SK-MEL-5 (cell line): ENCODE measurements at regions not wholly inside any gene's neighbourhood (a gene's known extent, or its start where the extent isn't known, plus 50 kb on each side); places are given as distances from the start of the nearest gene placed in this dataset.

Experiments
- DNase-seq: peaks from one replicate; pipeline ENCODE4 v3.0.0-alpha.2; 2016; ENCODE audit warnings: low read depth, low spot score
- in situ Hi-C: cut with HindIII; loops from 2 replicates; pipeline ENCODE4 v1.10.0; 2016; ENCODE audit warnings: low sequenced_read_pairs, high pct_unique_total_duplicates, low pct_unique_long_range_greater_than_20kb

GRCh38 chr15:95799286-95800200 lies 531.0 kb upstream of the NR2F2 start:
- DNase-seq = no peak
- in situ Hi-C loops = no loop called here

- in situ Hi-C loops = no loop called here
- no peak for DNase-seq
These were observed 526.0 kb upstream of the NR2F2 start for GRCh38 chr15:95804484-95804883.

DNA sequence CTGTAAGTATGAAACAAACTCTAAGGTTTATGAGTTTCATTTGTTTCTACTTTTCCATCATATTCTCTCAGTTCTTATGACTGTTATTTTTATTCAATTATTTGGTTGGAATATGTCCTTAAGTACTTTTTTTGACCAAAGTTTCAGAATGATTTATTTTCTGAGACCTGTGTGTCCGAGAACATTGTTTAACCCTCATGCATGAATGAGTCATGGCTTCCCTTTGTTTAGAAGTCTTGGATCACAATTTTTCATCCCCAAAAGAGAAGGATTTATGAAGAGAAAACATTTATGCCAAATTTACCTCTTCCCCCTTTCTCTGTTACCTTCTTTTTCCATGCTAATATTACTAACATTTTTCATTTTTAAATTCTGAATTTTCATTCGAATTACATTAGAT lies 518.0 kb upstream of the NR2F2 start:
- no peak for DNase-seq
- in situ Hi-C loops = no loop called here

DNA sequence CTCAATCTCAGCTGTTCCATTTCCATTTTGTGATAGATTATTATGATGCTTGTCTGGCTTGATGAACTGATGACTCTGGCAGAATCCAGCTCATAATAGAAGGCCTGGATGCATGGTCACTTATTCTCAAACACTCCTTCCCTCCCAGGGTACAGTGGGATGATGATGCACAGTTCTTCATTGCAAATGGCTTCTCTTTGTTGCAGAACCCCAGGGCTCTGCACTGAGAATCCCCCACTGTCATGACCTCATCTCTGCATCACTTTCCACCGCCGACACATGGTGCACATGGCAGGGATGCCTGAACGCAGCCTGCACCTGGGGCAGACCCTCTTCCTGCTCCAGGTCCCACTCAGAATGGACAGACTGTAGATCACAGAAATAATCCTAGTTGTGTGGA lies 515.6 kb upstream of the NR2F2 start:
- in situ Hi-C loops = no loop called here
- DNase-seq = no peak

DNA sequence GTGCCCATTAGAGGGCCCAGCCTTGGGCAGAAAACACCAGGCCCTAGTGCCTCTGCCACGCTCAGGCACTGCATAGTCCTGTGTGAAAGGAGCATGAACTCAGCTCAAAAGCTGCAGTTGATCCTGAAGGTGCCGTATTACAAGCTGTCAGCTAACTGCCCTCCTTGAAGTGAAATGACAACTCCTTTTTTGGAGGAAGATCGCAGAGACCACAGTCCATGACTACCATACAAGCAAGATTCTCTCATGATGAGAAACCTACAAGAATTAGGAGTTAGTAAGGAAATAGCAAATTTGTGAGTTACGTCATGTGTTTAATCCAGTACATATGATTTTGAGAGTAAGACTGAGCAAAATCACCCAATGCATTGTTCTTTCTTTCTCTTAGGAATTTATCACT lies 513.9 kb upstream of the NR2F2 start:
- no peak for DNase-seq
- in situ Hi-C loops = no loop called here

DNA sequence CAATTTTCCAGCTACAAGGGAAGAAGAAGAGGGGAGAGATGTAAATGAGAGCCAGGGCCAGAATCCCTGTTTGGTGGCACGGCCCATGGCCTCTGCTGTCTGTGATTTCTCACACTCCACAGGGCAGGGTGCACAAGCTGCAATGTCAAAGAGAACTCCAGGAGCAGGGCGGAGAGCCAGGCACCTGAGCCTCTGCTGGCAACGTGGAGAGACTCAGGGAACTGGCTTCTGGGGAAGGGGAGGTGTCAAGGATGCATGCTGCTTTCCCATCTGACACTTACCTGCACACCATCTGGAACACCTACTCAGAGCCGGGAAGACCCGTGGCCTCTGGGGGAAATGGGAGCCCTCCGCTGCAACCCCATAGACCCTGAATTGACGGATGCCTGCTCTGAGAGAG lies 507.5 kb upstream of the NR2F2 start:
- DNase-seq = no peak
- in situ Hi-C loops = no loop called here

- no peak for DNase-seq
- in situ Hi-C loops = no loop called here
These were observed 505.3 kb upstream of the NR2F2 start for GRCh38 chr15:95825208-95825607.

- no peak for DNase-seq
- in situ Hi-C loops = no loop called here
These were observed 504.7 kb upstream of the NR2F2 start for GRCh38 chr15:95825671-95826411.

DNA sequence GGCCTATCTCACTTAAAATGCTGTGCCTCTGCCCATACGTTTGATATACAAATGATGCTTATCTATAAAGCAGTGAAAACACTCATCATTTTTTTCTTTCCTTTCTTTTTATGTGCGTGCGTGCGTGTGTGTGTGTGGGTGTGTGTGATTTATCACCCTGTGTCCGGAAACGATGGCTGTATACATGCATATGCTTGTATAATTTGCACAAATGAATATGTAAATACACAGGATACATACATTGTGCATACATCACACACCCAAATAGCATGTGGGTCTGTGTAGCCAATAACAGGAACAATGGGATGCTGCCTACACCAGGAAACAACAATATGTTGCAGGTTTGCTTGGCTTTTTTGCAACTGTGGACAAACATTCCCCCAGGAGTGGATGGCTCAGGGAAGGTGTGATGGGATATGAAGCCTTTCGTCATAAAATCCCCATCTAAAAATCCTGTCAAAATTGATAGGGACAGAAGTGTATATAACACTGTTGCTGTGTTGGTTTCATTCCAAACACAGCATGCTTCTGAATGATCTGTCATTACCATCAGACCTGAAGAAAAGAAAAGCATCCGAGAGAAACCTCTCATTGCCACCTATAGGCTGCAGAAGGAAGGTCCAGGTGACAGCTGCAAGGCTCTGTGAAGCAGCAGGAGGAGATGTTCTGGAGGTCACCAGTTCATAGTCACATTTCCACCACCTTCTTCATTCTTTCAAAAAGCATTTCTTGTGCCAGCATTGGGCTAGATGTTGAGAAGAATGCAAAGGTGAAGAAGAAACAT lies 503.9 kb upstream of the NR2F2 start:
- in situ Hi-C loops = no loop called here
- DNase-seq = no peak

GRCh38 chr15:95829062-95829461 lies 501.4 kb upstream of the NR2F2 start:
- in situ Hi-C loops = no loop called here
- no peak for DNase-seq

DNA sequence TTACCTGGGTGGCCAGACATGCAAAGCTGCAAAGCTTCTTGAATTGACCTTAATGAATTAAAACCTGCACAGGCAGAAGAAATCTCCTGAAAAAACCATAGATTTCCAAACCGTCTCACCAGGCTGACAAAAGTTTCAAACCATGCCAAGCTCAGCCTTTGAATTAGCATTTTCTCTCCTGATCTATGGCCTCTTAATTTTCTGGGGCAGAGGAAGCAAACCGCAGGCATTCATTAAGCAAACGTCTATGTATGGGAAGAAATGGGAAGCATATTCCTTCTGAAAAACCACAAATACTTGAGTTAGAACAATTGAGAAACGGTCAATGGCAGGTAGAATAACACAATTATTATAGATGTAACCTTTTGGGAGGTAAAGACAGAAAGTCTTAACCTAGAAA lies 500.2 kb upstream of the NR2F2 start:
- DNase-seq = no peak
- in situ Hi-C loops = no loop called here

- DNase-seq = no peak
- in situ Hi-C loops = no loop called here
These were observed 497.8 kb upstream of the NR2F2 start for GRCh38 chr15:95832668-95833067.

DNA sequence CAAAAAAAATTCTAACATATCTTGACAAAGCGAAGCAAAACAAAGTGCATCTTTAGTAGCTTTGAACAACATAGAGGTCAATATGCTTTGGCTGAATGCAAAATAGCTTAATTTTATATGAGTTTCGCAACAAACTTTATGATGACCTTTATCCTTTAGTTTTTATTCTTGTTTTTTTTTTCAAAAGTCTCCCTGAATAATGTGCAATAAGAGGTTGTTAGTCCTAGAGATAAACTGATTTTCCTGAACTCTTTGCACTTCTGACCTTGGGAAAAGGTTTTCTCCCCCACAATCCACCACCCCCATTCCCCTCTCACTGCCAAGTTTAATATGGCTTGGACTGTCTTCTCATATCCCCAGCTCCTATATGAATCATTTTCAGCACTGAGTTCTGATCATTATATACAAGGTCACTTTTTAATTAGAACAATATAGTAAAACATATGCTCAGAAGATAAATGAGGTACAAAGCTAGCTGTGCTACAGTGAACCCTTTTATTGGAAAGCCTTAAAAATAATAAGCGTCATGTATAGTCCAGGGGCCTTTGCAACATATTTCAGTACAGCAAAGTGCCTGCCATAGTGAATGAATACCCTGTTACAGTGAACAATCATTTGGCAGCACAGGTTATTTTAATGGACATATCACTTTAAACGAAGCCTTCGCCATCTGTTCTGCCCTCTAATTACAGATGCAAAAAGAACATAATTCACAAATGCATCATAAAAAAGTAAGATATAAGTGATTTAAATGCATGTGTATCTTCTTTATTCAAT lies 496.3 kb upstream of the NR2F2 start:
- DNase-seq = no peak
- in situ Hi-C loops = no loop called here

DNA sequence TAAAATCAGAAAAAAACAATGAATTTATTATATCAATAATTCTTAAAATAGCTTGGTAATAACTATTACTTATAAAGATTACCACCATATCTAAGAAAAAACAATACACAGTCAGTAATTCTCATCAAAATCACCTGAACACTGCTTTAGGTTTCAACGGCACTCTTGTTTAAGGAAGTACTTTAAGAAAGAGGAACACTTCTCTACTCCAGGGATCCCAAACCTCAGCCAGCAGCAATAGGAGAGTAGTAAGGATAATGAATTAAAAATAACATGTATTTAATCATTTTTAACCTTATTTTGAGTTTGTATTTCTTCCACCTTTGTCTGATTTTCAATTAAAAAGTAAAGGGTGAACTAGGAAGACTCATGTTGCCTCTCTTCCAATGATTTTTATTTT lies 494.0 kb upstream of the NR2F2 start:
- no peak for DNase-seq
- in situ Hi-C loops = no loop called here

DNA sequence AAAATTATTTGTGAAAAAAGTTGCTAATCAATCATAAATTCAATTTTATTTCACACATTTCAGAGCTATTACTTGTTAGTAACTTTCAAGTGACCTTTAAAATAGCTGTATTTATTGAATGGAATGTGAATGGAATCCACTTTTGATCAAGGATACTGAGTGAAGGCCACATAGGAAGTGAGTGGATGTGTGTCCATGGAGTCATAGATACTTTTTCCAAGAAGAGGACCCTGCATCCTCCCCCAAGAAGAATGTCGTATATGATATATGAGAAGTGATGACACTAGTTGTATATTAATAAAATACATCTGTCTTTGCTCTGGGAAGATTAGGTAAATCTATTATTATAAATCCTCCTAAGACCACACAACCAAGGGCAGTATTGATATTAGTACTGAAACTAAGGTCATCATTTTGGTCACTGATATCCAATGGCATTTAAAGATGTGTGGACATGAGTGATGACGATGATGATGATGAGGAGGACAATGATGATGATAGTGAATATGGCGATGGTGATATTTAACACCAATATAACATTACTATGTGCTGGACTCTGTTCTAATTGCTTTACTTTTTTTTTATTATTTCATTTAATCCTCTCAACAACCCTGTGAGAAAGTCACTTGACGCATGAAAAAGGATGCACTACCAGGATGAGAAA lies 493.0 kb upstream of the NR2F2 start:
- DNase-seq = no peak
- in situ Hi-C loops = no loop called here

DNA sequence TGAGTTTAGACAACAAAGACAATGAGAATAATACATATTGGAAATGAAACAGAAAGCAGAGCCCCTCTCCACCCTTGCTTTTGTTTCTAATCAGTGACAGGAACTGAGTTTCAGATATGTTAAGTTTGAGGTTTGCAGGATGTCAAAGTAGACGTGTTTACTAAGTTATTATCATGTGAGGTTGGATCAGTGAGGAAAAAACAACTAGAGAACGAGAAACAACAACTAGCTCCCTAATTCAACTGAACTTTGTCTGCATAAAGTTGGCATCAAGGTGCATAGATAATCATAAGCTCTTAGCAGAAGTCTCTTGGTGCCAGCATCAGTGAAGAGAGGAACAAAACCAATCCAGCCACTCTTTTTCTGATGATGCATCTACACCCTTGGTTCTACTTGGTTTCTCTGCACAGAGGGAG lies 491.1 kb upstream of the NR2F2 start:
- in situ Hi-C loops = no loop called here
- DNase-seq = no peak

- no peak for DNase-seq
- in situ Hi-C loops = no loop called here
These were observed 490.5 kb upstream of the NR2F2 start for GRCh38 chr15:95840004-95840403.
